Fibroblast of skin of abdomen (primary cell): ENCODE measurements at regions not wholly inside any gene's neighbourhood (a gene's known extent, or its start where the extent isn't known, plus 50 kb on each side); places are given as distances from the start of the nearest gene placed in this dataset.

Source experiments
- DNase-seq: peaks from one replicate; pipeline ENCODE4 v3.0.0-alpha.2; 2013

DNA sequence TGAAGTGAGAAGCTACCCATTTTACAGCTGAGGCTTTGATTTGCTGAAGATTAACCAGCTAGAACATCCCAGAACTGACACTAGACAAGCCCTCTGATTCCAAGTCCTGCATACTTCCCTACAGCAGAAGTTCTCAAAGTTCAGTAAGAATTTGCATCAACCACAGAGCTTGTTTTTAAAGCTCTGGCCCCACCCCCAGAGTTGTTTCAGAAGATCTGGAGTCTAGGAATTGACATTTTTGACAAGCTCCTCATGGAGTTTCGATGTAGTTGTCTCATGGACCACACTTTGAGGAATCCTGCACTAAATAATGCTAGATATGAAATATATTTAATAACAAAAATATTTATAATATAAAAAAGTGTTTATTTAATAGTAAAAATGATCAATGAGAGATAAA is 120.3 kb upstream of the ADAMTS18 start:
- DNase-seq: peak; percentile 35

DNA sequence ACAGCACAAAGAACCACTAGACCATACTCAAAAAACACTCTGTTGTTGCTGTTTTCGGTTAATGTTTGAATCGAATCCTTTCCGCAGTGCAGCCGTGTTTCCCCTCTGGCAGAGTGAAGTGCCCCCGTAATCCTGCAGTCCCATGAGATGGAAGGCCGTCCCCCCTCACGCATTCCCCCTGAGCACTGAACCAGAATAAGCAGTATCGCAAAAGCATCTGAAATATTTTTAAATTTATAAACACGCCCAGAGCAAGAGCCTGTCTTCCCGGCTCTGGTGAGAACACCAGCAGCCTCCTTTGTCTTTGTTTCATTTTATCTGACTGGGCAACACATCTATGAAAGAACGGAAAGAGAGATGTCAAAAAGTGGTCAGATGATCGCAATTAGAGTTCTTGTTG is 121.0 kb upstream of the ADAMTS18 start:
- peak; percentile 27 for DNase-seq

DNA sequence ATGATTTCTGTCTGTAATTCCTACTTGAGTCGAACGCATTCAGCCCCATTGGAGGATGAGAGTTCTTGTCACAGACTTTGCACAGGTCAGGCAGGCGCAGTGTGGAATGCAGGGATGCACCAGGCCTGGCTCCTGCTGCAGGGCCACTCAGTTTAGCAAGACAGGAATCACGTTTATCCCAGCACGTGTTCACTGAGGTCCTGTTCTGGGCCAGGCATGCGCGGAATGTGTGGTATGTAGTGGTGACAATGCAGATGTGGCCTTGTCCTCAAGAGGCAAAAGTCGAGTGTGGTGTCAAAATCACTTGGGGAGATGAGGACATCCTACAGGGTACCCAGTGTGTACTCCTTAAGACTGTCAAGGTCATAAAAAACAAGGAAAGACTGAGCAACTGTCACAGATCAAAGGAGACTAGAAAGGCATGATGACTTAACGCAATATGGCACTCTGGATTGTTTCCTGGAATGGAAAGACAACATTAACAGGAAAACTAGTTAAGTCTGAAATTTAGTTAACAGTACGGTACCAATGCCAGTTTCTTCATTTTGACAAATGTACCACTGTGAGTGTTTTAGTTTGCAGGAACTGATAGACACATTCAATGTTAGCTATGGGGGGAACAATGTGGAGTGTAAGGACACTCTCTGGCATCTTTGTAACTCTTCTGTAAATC is 121.5 kb upstream of the ADAMTS18 start:
- DNase-seq: peak; percentile 44

GRCh38 chr16:77557385-77557784 is 122.6 kb upstream of the ADAMTS18 start:
- no peak for DNase-seq

DNA sequence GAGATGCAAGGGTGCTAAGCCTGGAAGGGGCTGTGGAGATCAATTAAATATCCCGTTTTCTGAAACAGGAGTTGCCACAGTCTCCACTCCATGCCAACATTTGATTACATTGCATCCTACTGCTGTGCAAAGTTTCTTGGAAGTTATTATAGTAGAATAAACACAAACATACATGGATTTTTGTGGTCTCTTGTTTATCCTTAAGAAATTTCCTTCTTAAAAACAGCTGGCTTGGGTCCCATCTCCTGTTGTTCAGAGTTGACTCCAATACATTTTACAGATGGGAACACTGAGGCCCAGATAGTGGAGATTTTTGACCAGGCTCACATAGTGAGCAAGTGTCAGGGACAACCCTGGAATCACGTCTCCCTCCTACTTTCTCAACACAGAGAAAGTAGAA is 124.0 kb upstream of the ADAMTS18 start:
- DNase-seq: no peak

DNA sequence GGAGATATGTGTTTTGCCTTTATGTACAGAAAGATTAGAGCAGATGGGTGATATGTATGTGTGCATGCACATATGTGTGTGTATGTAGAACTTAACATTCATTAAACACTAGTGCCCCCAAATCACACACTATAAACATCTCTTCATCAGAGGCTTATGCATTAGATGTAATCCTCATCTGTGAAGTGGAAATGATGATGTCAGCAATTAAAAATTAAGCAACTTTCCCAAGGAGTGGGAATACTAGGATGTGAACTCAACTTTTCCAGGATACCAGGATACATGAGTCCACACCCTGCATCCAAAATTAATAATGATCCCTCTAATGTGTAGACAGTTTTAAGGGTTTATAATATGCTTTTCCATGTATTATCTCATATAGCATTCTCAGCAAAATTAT is 127.7 kb upstream of the ADAMTS18 start:
- no peak for DNase-seq

GRCh38 chr16:77564791-77565390 is 130.1 kb upstream of the ADAMTS18 start:
- peak; percentile 35 for DNase-seq

GRCh38 chr16:77569406-77569805 is 134.6 kb upstream of the ADAMTS18 start:
- no peak for DNase-seq

GRCh38 chr16:77570574-77570973 is 135.7 kb upstream of the ADAMTS18 start:
- no peak for DNase-seq

DNA sequence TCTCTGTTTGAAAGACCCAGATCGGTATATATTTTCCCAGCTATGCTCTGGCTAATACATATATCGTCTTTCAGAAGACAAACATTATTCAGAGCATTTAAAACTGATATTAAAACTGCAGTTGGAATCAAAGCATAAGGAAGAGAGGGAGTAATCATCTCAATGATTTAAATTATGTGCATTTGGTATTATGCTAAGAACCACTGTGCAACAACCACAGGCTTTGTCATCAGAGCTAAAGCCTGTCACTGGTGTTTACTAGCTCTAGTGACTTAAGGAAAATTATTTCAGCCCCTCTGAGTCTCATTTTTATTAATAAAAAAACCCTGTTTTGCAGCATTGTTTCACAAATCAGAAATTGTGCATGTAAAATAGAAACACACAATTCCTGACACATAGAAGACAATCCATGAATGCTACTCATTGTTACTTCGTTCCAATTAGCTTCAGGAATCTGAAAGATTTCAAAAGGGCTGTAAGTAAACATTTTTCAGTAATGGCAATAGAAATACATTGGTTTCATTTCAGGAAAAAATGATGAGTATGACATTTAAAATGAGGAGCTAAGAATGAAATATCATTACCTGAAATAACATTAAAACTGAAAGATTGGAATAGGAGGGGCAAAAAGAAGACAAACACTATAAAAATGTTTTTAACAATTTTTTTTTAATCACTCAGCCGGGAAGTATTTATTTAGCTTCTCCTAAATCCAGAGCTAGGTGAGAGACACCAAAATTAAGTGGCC is 136.5 kb upstream of the ADAMTS18 start:
- no peak for DNase-seq

DNA sequence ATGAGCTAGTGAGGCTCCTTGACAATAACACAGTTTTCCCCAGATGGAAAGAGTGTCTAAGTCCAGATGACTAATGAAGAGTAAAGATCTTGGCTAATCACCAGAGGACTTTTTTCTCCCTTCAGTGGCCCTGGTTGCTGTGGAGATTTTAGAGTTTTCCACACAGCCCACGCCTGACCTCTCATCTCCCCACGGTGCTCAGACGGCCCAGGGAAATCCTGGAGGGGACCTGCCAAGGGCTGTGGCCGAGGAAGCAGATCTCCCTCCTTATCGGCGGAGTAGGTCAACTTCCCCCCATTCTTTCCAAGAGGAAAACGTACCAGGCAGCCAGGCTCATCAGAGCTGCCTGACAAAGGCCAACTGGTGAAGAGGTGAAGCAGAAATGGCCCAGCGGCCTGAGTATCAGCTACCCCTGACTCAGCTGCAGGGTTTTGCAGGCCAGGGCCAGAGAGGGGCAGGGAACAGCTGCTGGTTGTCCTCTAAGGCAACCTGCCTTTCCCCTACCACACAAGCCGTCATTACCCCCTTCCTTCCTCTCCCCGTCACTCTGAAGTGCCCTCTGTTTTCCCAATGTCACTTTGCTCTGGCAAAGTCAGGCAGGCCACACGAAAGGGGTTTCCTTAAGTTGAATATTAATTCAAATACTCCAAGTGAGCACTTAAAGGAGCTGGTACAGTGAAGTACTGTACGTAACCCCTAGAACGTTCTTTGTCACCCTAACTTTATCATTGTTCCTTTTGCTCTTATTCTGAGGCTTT is 140.2 kb upstream of the ADAMTS18 start:
- no peak for DNase-seq

DNA sequence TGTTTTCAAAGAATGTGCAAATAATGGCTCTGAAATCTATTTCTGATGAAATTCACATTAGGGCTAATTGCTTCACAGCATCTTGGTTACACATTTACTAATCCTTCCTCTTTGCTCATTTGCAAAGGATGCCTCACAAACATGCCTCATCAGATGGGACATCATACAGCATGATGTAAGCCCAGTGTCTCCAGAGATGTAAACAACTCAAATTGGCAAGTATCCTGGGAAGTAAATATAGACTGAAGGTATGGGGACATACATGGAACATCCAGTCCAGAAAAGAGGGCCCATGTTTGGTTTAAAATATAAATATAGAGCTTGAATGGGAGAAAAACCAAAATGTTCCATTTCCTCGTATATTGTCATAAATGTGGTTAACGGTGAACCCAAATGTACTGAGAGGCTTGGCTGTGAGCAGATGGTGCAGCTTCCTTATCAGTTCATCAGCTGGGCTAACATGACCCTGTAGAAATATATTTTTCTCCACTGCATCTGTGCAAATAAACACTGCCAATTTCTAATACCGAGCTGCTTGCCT is 142.9 kb upstream of the NUDT7 start:
- DNase-seq: peak; percentile 27

GRCh38 chr16:77581706-77582105 is 140.6 kb upstream of the NUDT7 start:
- peak; percentile 55 for DNase-seq

DNA sequence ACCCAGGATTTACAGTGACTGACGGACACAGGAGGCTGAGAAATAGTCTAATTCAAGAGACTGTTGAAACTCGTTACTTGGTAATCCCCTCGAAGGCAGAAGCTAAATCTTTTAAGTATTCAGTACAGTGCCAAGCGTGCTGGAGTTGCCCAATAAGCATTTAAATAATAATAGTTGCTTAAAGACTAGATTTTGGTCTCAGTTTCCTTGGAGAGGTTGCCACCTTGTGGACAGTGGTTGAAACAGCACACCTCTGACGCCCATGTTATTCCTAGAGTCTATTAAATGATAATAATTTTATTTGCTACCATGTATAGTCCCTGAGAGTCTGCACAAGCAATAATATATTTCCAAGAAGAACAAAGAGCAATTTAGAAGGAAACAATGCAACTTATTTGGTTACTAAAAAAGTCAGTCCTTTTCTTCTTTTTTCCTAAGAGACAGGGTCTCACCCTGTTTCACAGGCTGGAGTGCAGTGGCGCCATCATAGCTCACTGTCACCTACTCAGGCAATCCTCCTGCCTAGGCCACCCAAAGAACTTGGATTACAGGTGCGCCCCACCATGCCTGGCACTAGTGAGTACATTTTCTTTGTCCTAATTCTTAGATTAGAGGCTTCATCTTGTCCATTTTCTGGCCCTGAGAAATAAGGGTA is 138.0 kb upstream of the NUDT7 start:
- DNase-seq: peak; percentile 57

- peak; percentile 37 for DNase-seq
Measured at GRCh38 chr16:77585379-77586251, 136.7 kb upstream of the NUDT7 start.

DNA sequence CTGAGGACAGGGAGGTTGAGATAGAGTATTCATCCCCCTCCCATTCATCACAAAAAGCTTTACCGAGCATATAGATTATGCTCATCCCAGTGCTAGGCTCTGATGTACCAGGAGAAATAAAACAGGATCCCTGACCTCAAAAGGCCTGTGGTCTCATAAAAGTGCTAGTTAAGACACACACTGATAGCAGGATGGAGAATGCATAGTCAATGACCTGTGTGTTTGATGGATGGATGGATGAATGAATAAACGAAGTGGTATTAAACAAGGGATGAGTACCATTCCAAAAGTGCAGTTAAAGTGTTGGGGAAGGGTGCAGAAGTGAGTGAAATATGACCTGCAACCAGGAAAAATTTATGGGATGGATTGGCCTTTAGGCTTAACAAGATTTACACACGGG is 133.9 kb upstream of the NUDT7 start:
- DNase-seq: no peak

DNA sequence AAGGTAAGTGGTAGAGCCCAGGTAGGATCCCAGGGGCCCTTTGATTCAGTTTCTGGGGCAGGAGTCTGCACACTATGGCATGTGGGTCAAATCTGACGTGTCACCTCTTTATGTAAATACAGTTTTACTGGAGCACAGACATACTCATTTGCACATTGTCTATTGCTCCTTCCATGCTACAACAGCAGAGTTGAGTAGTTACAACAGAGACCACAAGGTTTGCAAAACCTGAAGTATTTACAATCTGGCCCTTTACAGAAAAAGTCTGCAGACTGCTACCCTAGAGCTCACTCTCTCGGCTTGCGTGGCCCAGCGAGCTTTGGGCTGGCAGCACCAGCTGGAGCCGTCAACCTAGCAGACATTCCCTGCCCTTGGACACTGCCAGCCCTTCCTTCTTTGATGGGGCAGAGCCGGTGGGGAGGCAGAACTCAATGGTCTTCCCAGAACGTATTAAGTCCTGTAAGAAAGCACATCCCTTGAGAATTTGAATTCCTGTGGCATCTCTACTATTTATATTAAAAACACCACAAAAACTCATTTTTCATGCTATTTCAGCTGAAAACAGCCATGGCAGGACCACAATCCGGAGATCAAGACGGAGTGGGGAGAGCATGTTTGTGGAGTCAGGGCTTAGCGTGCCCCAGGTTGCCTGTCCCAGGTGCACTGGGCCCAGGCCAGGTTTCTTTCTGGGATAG is 133.1 kb upstream of the NUDT7 start:
- peak; percentile 57 for DNase-seq

GRCh38 chr16:77590707-77591106 is 131.6 kb upstream of the NUDT7 start:
- no peak for DNase-seq

DNA sequence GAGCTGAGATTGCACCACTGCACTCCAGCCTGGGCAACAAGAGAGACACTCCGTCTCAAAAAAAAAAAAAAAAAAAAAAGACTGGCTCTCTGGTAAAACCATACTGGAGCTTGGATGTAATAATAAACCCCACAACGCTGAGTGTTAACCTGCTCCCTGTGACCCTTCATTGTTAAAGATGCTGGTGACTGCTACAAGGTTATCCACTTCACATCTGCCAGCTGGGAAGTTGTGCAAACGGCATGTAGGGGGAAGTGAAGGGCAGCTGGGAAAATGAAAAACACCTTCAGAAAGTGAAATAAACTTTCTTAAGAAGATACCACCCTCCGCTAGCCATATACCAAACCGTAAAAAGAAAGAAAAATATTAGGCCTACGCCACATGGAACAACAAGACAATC is 131.0 kb upstream of the NUDT7 start:
- no peak for DNase-seq

- no peak for DNase-seq
Measured at GRCh38 chr16:77592021-77592420, 130.3 kb upstream of the NUDT7 start.

- no peak for DNase-seq
Measured at GRCh38 chr16:77594057-77594456, 128.3 kb upstream of the NUDT7 start.
